Suppressor macrophage treated with lipopolysaccharide for 1 hour (primary cell): ENCODE measurements at regions not wholly inside any gene's neighbourhood (a gene's known extent, or its start where the extent isn't known, plus 50 kb on each side); places are given as distances from the start of the nearest gene placed in this dataset.

ENCODE experiments used
- DNase-seq, 3 donors: peaks; one replicate each; pipeline ENCODE4 v3.0.0-alpha.2; 2020 to 2022

- DNase-seq, result no peak
Measured at GRCh38 chr7:155138204-155138603, 68.1 kb downstream of the HTR5A start.

GRCh38 chr7:155141562-155141961, 71.4 kb downstream of the HTR5A start:
- DNase-seq, result no peak

GRCh38 chr7:155143381-155143780, 73.3 kb downstream of the HTR5A start:
- DNase-seq, result no peak

GRCh38 chr7:155144371-155144770, 74.2 kb downstream of the HTR5A start:
- no peak for DNase-seq

GRCh38 chr7:155145477-155146255, 75.5 kb downstream of the HTR5A start:
- DNase-seq, result no peak

GRCh38 chr7:155147172-155147571, 77.0 kb downstream of the HTR5A start:
- no peak for DNase-seq

GRCh38 chr7:155147624-155148023, 77.5 kb downstream of the HTR5A start:
- no peak for DNase-seq

- no peak for DNase-seq
Measured at GRCh38 chr7:155153676-155154075, 83.6 kb downstream of the HTR5A start.

GRCh38 chr7:155154586-155154985, 84.5 kb downstream of the HTR5A start:
- DNase-seq, result no peak

GRCh38 chr7:155161690-155162089, 91.6 kb downstream of the HTR5A start:
- DNase-seq, result no peak

GRCh38 chr7:155162422-155162821, 92.3 kb downstream of the HTR5A start:
- DNase-seq, result no peak

- DNase-seq, result no peak
Measured at GRCh38 chr7:155163696-155164095, 93.6 kb downstream of the HTR5A start.

GRCh38 chr7:155164316-155164715, 94.2 kb downstream of the HTR5A start:
- no peak for DNase-seq

GRCh38 chr7:155166108-155166507, 96.0 kb downstream of the HTR5A start:
- DNase-seq, result no peak

GRCh38 chr7:155166673-155167370, 96.7 kb downstream of the HTR5A start:
- DNase-seq, result peak in 2 of 3 donors; percentile 57 to 67

GRCh38 chr7:155167706-155168365, 97.7 kb downstream of the HTR5A start:
- DNase-seq, result no peak

GRCh38 chr7:155168597-155169480, 98.7 kb downstream of the HTR5A start:
- no peak for DNase-seq

GRCh38 chr7:155169498-155170065, 99.5 kb downstream of the HTR5A start:
- no peak for DNase-seq

- no peak for DNase-seq
Measured at GRCh38 chr7:155170331-155170730, 100.2 kb downstream of the HTR5A start.

GRCh38 chr7:155172141-155172540, 102.0 kb downstream of the HTR5A start:
- no peak for DNase-seq

- no peak for DNase-seq
Measured at GRCh38 chr7:155173905-155174304, 103.8 kb downstream of the HTR5A start.

- DNase-seq, result no peak
Measured at GRCh38 chr7:155178096-155178495, 108.0 kb downstream of the HTR5A start.
